IMR-90 (cell line): ENCODE measurements at regions not wholly inside any gene's neighbourhood (a gene's known extent, or its start where the extent isn't known, plus 50 kb on each side); places are given as distances from the start of the nearest gene placed in this dataset.

ENCODE experiments used
- ATAC-seq: fragments of 200-7000 bp; cut with Tn5 transposase; 2 replicates; pipeline ENCODE4 v1.9.1; 2020; ENCODE audit warnings: low read depth, mild to moderate bottlenecking, moderate library complexity
- BruUV-seq: library from RNA; stranded (reverse); fragments of 400-500 nt; replicated peaks from 2 replicates; lab custom pipeline; 2021; lab: Mats Ljungman, UMichigan
- CTCF ChIA-PET: fragments of 300-600 bp; formaldehyde crosslinking; extraction: SDS; loops from one replicate; lab custom pipeline; 2021; ENCODE audit warnings: antibody characterized with exemption; lab: Yijun Ruan, JAX
- POLR2A ChIA-PET: fragments of 300-600 bp; sonication (Branson Sonifier 250); formaldehyde crosslinking; loops from one replicate; lab custom pipeline; 2022; ENCODE audit warnings: antibody characterized with exemption; ENCODE audit not compliant: unreplicated experiment; lab: Charles Lee
- DNase-seq: peaks from one replicate; pipeline ENCODE4 v3.0.0; 2013
- H2AFZ ChIP-seq: replicated peaks from 2 replicates; pipeline ENCODE3; 2013; ENCODE audit warnings: low read length, mild to moderate bottlenecking; ENCODE audit not compliant: poor library complexity
- H2AK5ac ChIP-seq: 2 replicates; pipeline ENCODE4 v1.6.1; 2013; ENCODE audit warnings: low read depth, low read length, inconsistent platforms
- H2AK9ac ChIP-seq: replicated peaks from 2 replicates; pipeline ENCODE3; 2013; ENCODE audit warnings: mild to moderate bottlenecking, low read depth, low read length, moderate library complexity; ENCODE audit not compliant: poor library complexity
- H2BK120ac ChIP-seq: 2 replicates; pipeline ENCODE4 v1.6.1; 2013; ENCODE audit warnings: low read depth, low read length, inconsistent platforms
- H2BK15ac ChIP-seq: 3 replicates; pipeline ENCODE4 v1.6.1; 2013; ENCODE audit warnings: low read depth, low read length, inconsistent platforms
- H2BK20ac ChIP-seq: 2 replicates; pipeline ENCODE4 v1.6.1; 2013; ENCODE audit warnings: low read depth, mild to moderate bottlenecking, inconsistent platforms, low read length, moderate library complexity
- H2BK5ac ChIP-seq: 2 replicates; pipeline ENCODE4 v1.6.1; 2013; ENCODE audit warnings: mild to moderate bottlenecking, low read depth, low read length, inconsistent platforms; ENCODE audit not compliant: poor library complexity, severe bottlenecking
- H3K14ac ChIP-seq: replicated peaks from 2 replicates; pipeline ENCODE4 v1.6.1; 2013; ENCODE audit warnings: low read depth, low read length, inconsistent platforms
- H3K18ac ChIP-seq: 2 replicates; pipeline ENCODE4 v1.6.1; 2013; ENCODE audit warnings: low read depth, low read length, control low read depth
- H3K23ac ChIP-seq: 2 replicates; pipeline ENCODE4 v1.6.1; 2013; ENCODE audit warnings: low read depth, low read length, inconsistent platforms
- H3K27ac ChIP-seq: 2 replicates; pipeline ENCODE4 v1.5.1; 2013; ENCODE audit warnings: mild to moderate bottlenecking, control low read depth, low read length; ENCODE audit not compliant: insufficient read depth
- H3K27me3 ChIP-seq: 2 replicates; pipeline ENCODE4 v1.6.1; 2013; ENCODE audit warnings: low read length; ENCODE audit not compliant: control insufficient read depth, insufficient read depth
- H3K36me3 ChIP-seq: 2 replicates; pipeline ENCODE4 v1.6.1; 2013; ENCODE audit warnings: low read length, mixed read lengths; ENCODE audit not compliant: control insufficient read depth, insufficient read depth
- H3K4ac ChIP-seq: 2 replicates; pipeline ENCODE4 v1.6.1; 2013; ENCODE audit warnings: low read depth, low read length, inconsistent platforms
- H3K4me1 ChIP-seq: 2 replicates; pipeline ENCODE4 v1.6.1; 2013; ENCODE audit warnings: low read length, mixed read lengths; ENCODE audit not compliant: control insufficient read depth, insufficient read depth
- H3K4me2 ChIP-seq: 2 replicates; pipeline ENCODE4 v1.6.1; 2013; ENCODE audit warnings: low read depth, mild to moderate bottlenecking, control low read depth, low read length, moderate library complexity
- H3K4me3 ChIP-seq: 2 replicates; pipeline ENCODE4 v1.5.1; 2013; ENCODE audit warnings: low read depth, mild to moderate bottlenecking, control low read depth, low read length, moderate library complexity; ENCODE audit not compliant: insufficient read depth
- H3K56ac ChIP-seq: 2 replicates; pipeline ENCODE4 v1.6.1; 2013; ENCODE audit warnings: low read length, inconsistent platforms; ENCODE audit not compliant: insufficient read depth; ENCODE audit errors: extremely low read depth
- H3K79me1 ChIP-seq, 2 experiments: 2 replicates each; pipeline ENCODE4 v1.6.1; 2013; ENCODE audit warnings: low read length in 2 of 2, inconsistent platforms in 1 of 2, low read depth in 1 of 2
- H3K9ac ChIP-seq: 2 replicates; pipeline ENCODE4 v1.6.1; 2013; ENCODE audit warnings: low read depth, low read length, control low read depth
- H3K9me1 ChIP-seq: 2 replicates; pipeline ENCODE4 v1.6.1; 2013; ENCODE audit warnings: low read length, inconsistent platforms; ENCODE audit not compliant: insufficient read depth
- H3K9me3 ChIP-seq: 2 replicates; pipeline ENCODE4 v1.6.1; 2013; ENCODE audit warnings: low read length; ENCODE audit not compliant: control insufficient read depth, insufficient read depth
- H4K20me1 ChIP-seq: 2 replicates; pipeline ENCODE4 v1.6.1; 2013; ENCODE audit warnings: low read length, inconsistent platforms; ENCODE audit not compliant: insufficient read depth
- H4K5ac ChIP-seq: 2 replicates; pipeline ENCODE4 v1.6.1; 2013; ENCODE audit warnings: mild to moderate bottlenecking, low read depth, low read length, control low read depth
- H4K8ac ChIP-seq, 2 experiments: 2 replicates each; pipeline ENCODE4 v1.6.1; 2013; ENCODE audit warnings: low read depth in 2 of 2, low read length in 2 of 2, control low read depth in 1 of 2, inconsistent platforms in 1 of 2
- H4K91ac ChIP-seq: 2 replicates; pipeline ENCODE4 v1.6.1; 2013; ENCODE audit warnings: low read depth, low read length, inconsistent platforms; ENCODE audit not compliant: insufficient read depth
- BHLHE40 ChIP-seq: fragments of 150-350 bp; IDR thresholded peaks from 2 replicates; pipeline ENCODE4 v1.6.1; 2016; ENCODE audit warnings: mild to moderate bottlenecking, low read depth, low read length
- CEBPB ChIP-seq: IDR thresholded peaks from 2 replicates; pipeline ENCODE4 v1.6.1; 2012; ENCODE audit warnings: low read depth, low read length, improper control_type of control experiment
- MAFK ChIP-seq: IDR thresholded peaks from 2 replicates; pipeline ENCODE4 v1.6.1; 2012; ENCODE audit warnings: low read depth, low read length, improper control_type of control experiment
- MAZ ChIP-seq: IDR thresholded peaks from 2 replicates; pipeline ENCODE4 v1.6.1; 2012; ENCODE audit warnings: low read depth, mild to moderate bottlenecking, low read length, improper control_type of control experiment, moderate library complexity, borderline replicate concordance
- MXI1 ChIP-seq: IDR thresholded peaks from 2 replicates; pipeline ENCODE4 v1.6.1; 2012; ENCODE audit warnings: low read depth, mild to moderate bottlenecking, low read length, moderate library complexity, borderline replicate concordance
- NFE2L2 ChIP-seq: fragments of 150-350 bp; IDR thresholded peaks from 2 replicates; pipeline ENCODE4 v1.6.1; 2016; ENCODE audit warnings: low read depth, mild to moderate bottlenecking, low read length
- POLR2A ChIP-seq: IDR thresholded peaks from 2 replicates; pipeline ENCODE4 v1.6.1; 2012; ENCODE audit warnings: mild to moderate bottlenecking, low read depth, low read length
- RAD21 ChIP-seq: IDR thresholded peaks from 2 replicates; pipeline ENCODE4 v1.6.1; 2012; ENCODE audit warnings: low read length, improper control_type of control experiment
- RFX5 ChIP-seq: IDR thresholded peaks from 2 replicates; pipeline ENCODE4 v1.8.0; 2012; ENCODE audit warnings: low read depth, mild to moderate bottlenecking, low read length, moderate library complexity
- SMC3 ChIP-seq: fragments of 150-350 bp; IDR thresholded peaks from 2 replicates; pipeline ENCODE4 v1.6.1; 2016; ENCODE audit warnings: low read depth, mild to moderate bottlenecking, antibody characterized with exemption, low read length, moderate library complexity
- WGBS, 2 experiments: methylation state at CpG; one replicate each; pipeline versions ENCODE4 v1.1.5 to v1.1.7; 2013; ENCODE audit warnings: missing lambda C conversion rate in 2 of 2; ENCODE audit not compliant: insufficient read length in 1 of 2; ENCODE audit errors: extremely low coverage in 2 of 2; 5-methylcytosine and 5-hydroxymethylcytosine counted together
- dilution Hi-C: fragments of 300-500 bp; cut with HindIII; formaldehyde crosslinking; loops from one replicate; pipeline ENCODE4 v1.14.3; 2018; ENCODE audit warnings: low sequenced_read_pairs; ENCODE audit not compliant: unreplicated experiment
- in situ Hi-C: fragments of 300-500 bp; cut with MboI; formaldehyde crosslinking; loops from 3 replicates; pipeline ENCODE4 v1.14.3; 2019; ENCODE audit warnings: low sequenced_read_pairs, inconsistent platforms, mixed read lengths
- intact Hi-C: fragments of 100-400 bp; cut with micrococcal nuclease; formaldehyde crosslinking; loops from 2 replicates; pipeline ENCODE4 v1.10.0; 2022
- TF ChIP-seq, protein P1 (sequence below): fragments of 150-350 bp; IDR thresholded peaks from 2 replicates; pipeline ENCODE4 v1.6.1; 2017; ENCODE audit warnings: mild to moderate bottlenecking, antibody characterized with exemption, low read length, low read depth

DNA sequence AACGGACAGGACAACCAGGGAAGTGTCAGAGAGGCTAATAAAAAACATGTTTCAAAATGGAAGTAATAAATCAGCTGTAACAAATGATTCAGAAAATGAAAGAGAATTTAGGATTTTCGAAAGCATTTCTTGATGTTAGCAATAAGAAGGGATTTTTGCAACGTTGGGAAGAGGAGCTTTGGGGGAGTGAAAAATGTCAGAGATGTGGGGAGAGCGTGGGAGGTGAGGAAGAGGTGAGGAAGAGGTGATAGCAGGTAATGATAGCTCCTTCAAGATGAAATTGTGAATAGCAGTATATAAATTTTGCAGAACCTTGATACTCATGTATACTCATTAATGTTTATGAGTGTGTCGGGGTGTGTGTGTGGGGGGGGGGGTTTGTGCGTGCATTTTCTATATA is 76.2 kb upstream of the COX10 start:
- Histone ChIP-seq H2BK5ac (no peak overlapping the region), H4K91ac (no peak overlapping the region), H2BK15ac (no peak overlapping the region), H3K27me3 (no peaks in the 10 kb centered on the region), H3K23ac (no peak overlapping the region), H4K5ac (no peak overlapping the region), H3K4me1 (no peaks in the 10 kb centered on the region), H3K79me1 (no peaks in the 10 kb centered on the region), H2AFZ (no peak overlapping the region), H3K27ac (no peak overlapping the region), H2AK9ac (no peak overlapping the region), H4K8ac (no peak overlapping the region), H3K9me3 (no peaks in the 10 kb centered on the region), H3K14ac (no peak overlapping the region), H2AK5ac (no peak overlapping the region), H3K56ac (no peak overlapping the region), H3K9ac (no peak overlapping the region), H2BK20ac (no peak overlapping the region), H4K20me1 (no peaks in the 10 kb centered on the region), H3K18ac (no peak overlapping the region), H3K4ac (no peak overlapping the region), H3K4me2 (no peak overlapping the region), H2BK120ac (no peak overlapping the region), H3K36me3 (no peaks in the 10 kb centered on the region), H3K4me3 (no peak overlapping the region), H3K9me1 (no peaks in the 10 kb centered on the region)
- intact Hi-C loops (no loop called here), dilution Hi-C loops (no loop called here), in situ Hi-C loops (no loop called here)
- ChIA-PET POLR2A (no interaction called here), CTCF (no interaction called here)
- TF ChIP-seq MAFK (no peak), NFE2L2 (no peak), RFX5 (no peak), MXI1 (no peak), SMC3 (no peak), RAD21 (no peak), POLR2A (no peak), MAZ (no peak), BHLHE40 (no peak), CEBPB (no peak)
- TF ChIP-seq, protein P1, sequence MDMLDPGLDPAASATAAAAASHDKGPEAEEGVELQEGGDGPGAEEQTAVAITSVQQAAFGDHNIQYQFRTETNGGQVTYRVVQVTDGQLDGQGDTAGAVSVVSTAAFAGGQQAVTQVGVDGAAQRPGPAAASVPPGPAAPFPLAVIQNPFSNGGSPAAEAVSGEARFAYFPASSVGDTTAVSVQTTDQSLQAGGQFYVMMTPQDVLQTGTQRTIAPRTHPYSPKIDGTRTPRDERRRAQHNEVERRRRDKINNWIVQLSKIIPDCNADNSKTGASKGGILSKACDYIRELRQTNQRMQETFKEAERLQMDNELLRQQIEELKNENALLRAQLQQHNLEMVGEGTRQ = no peak
- 95% methylated on average over 2 of the region's 6 CpGs; no CpG with 5 or more reads in 1 of the 2 experiments for WGBS, 2 experiments
- no peak for DNase-seq
- no peak for ATAC-seq
- no TSS peak for BruUV-seq
